OCI-LY7 (cell line): ENCODE measurements at regions not wholly inside any gene's neighbourhood (a gene's known extent, or its start where the extent isn't known, plus 50 kb on each side); places are given as distances from the start of the nearest gene placed in this dataset.

Source experiments
- BruUV-seq: library from RNA; stranded (reverse); fragments of 400-500 nt; replicated peaks from 2 replicates; lab custom pipeline; 2021; lab: Mats Ljungman, UMichigan
- CTCF ChIA-PET: fragments of 300-600 bp; sonication (Branson Sonifier 250); formaldehyde crosslinking; loops from one replicate; lab custom pipeline; 2022; ENCODE audit warnings: antibody characterized with exemption; ENCODE audit not compliant: unreplicated experiment; lab: Charles Lee
- POLR2A ChIA-PET: fragments of 300-600 bp; sonication (Branson Sonifier 250); formaldehyde crosslinking; loops from one replicate; lab custom pipeline; 2022; ENCODE audit warnings: antibody characterized with exemption; lab: Charles Lee
- DNase-seq: peaks from one replicate; pipeline ENCODE4 v3.0.0-alpha.2; 2015; ENCODE audit warnings: low spot score
- H2AFZ ChIP-seq: fragments of 200-600 bp; sonication (generic), shearing (Covaris generic); 2 replicates; pipeline ENCODE4 v1.6.1; 2014; ENCODE audit warnings: mild to moderate bottlenecking, antibody characterized with exemption, low read length, moderate library complexity
- H3K27ac ChIP-seq: fragments of 200-600 bp; sonication (generic); 2 replicates; pipeline ENCODE4 v1.5.1; 2014; ENCODE audit warnings: mixed run types, low read depth, mild to moderate bottlenecking, moderate library complexity, low read length, inconsistent platforms; ENCODE audit not compliant: poor library complexity, severe bottlenecking
- H3K36me3 ChIP-seq: fragments of 200-600 bp; sonication (generic); 2 replicates; pipeline ENCODE4 v1.6.1; 2014; ENCODE audit warnings: mild to moderate bottlenecking, antibody characterized with exemption, low read length, moderate library complexity, mixed read lengths; ENCODE audit not compliant: insufficient read depth
- H3K4me1 ChIP-seq: fragments of 200-600 bp; sonication (generic); 2 replicates; pipeline ENCODE4 v1.5.1; 2014; ENCODE audit warnings: mild to moderate bottlenecking, low read length; ENCODE audit not compliant: insufficient read depth, poor library complexity, severe bottlenecking
- H3K4me2 ChIP-seq: fragments of 200-600 bp; sonication (generic); 2 replicates; pipeline ENCODE4 v1.6.1; 2014; ENCODE audit warnings: mild to moderate bottlenecking, low read length
- H3K4me3 ChIP-seq: fragments of 200-600 bp; sonication (generic); 2 replicates; pipeline ENCODE4 v1.5.1; 2014; ENCODE audit warnings: mild to moderate bottlenecking, low read depth, low read length; ENCODE audit not compliant: poor library complexity, severe bottlenecking
- H3K79me2 ChIP-seq: fragments of 200-600 bp; sonication (generic); 2 replicates; pipeline ENCODE4 v1.6.1; 2016; ENCODE audit warnings: low read depth, mild to moderate bottlenecking, low read length, moderate library complexity, mixed read lengths; ENCODE audit not compliant: insufficient read depth
- H3K9me2 ChIP-seq: fragments of 200-600 bp; sonication (generic); 2 replicates; pipeline ENCODE4 v1.6.1; 2016; ENCODE audit warnings: mild to moderate bottlenecking, low read length, mixed read lengths; ENCODE audit not compliant: insufficient read depth
- H3K9me3 ChIP-seq: fragments of 200-600 bp; sonication (generic); 2 replicates; pipeline ENCODE4 v1.6.1; 2014; ENCODE audit warnings: mild to moderate bottlenecking, mixed run types, low read length, mixed read lengths
- H4K20me1 ChIP-seq: fragments of 200-600 bp; sonication (generic); 2 replicates; pipeline ENCODE4 v1.6.1; 2014; ENCODE audit warnings: mild to moderate bottlenecking, antibody characterized with exemption, low read length, moderate library complexity, mixed read lengths; ENCODE audit not compliant: insufficient read depth
- CTCF ChIP-seq: fragments of 200-600 bp; sonication (generic); conservative IDR thresholded peaks from 2 replicates; pipeline ENCODE4 v1.5.1; 2014; ENCODE audit warnings: mild to moderate bottlenecking, antibody characterized with exemption, low read length, moderate library complexity, mixed read lengths
- EZH2phosphoT487 ChIP-seq: fragments of 200-600 bp; sonication (generic); IDR thresholded peaks from 2 replicates; pipeline ENCODE4 v1.6.1; 2018; ENCODE audit warnings: low read depth, borderline replicate concordance, mild to moderate bottlenecking, mixed run types, antibody characterized with exemption, low read length, moderate library complexity, mixed read lengths
- intact Hi-C: fragments of 100-400 bp; cut with micrococcal nuclease; formaldehyde crosslinking; loops from one replicate; pipeline ENCODE4 v1.10.0; 2022; ENCODE audit not compliant: unreplicated experiment

- peaks cover 54% of the 10 kb centered on the region for H3K4me1 ChIP-seq
- CTCF ChIA-PET: no interaction called here
- peak overlapping the region; percentile 95 for H3K27ac ChIP-seq
Observed at GRCh38 chr2:8513601-8514273, 168.1 kb upstream of the ID2 start.

GRCh38 chr2:8514274-8514662, 167.6 kb upstream of the ID2 start:
- H3K36me3 ChIP-seq: peaks cover 51% of the 10 kb centered on the region
- peak overlapping the region; percentile 79 for H3K4me2 ChIP-seq
- peaks cover 60% of the 10 kb centered on the region for H3K4me1 ChIP-seq
- H3K27ac ChIP-seq: peak overlapping the region; percentile 95
- H3K4me3 ChIP-seq: peak overlapping the region; percentile 47
- no peak overlapping the region for H2AFZ ChIP-seq
- CTCF ChIA-PET: no interaction called here
- BruUV-seq: no TSS peak
- peaks cover 32% of the 10 kb centered on the region for H3K9me3 ChIP-seq
- H3K9me2 ChIP-seq: no peaks in the 10 kb centered on the region
- POLR2A ChIA-PET: interaction anchor here (0.5 to 3.1 kb wide), 6 partner anchors 10 to 166 kb away, joined by 3 to 18 read pairs (median 6); no protein-coding TSS in a partner anchor
- no peaks in the 10 kb centered on the region for H4K20me1 ChIP-seq
- intact Hi-C loops: loop anchor here (2.0 kb wide), 1 partner anchor 59 kb away; no protein-coding TSS in a partner anchor
- no peak for TF ChIP-seq EZH2phosphoT487
- TF ChIP-seq CTCF: no peak
- H3K79me2 ChIP-seq: no peaks in the 10 kb centered on the region
- no peak for DNase-seq

More at GRCh38 chr2:8513601-8514273, 168.1 kb upstream of the ID2 start:
- Histone ChIP-seq H2AFZ (no peak overlapping the region), H3K9me2 (no peaks in the 10 kb centered on the region), H4K20me1 (no peaks in the 10 kb centered on the region), H3K4me2 (peak overlapping the region; percentile 79), H3K36me3 (peaks cover 55% of the 10 kb centered on the region), H3K9me3 (peaks cover 37% of the 10 kb centered on the region), H3K4me3 (peak overlapping the region; percentile 47), H3K79me2 (no peaks in the 10 kb centered on the region)
- no peak for DNase-seq
- intact Hi-C loops: loop anchor here (2.0 kb wide), 1 partner anchor 59 kb away; no protein-coding TSS in a partner anchor
- POLR2A ChIA-PET: interaction anchor here (2.6 kb wide), 1 partner anchor 10 kb away, joined by 18 read pairs; no protein-coding TSS in a partner anchor
- TF ChIP-seq EZH2phosphoT487 (no peak), CTCF (no peak)
- no TSS peak for BruUV-seq
